Right atrium auricular region (tissue), 2 donors: ENCODE measurements at regions not wholly inside any gene's neighbourhood (a gene's known extent, or its start where the extent isn't known, plus 50 kb on each side); places are given as distances from the start of the nearest gene placed in this dataset.
"Not testable (repeated sequence)": the region's sequence is repeated elsewhere in the genome, so short reads cannot be mapped to it uniquely, and the experiment has no call there.

Source experiments
- DNase-seq: peaks from one replicate; pipeline ENCODE4 v3.0.0-alpha.2; 2019; ENCODE audit warnings: low spot score
- H3K27ac ChIP-seq, 2 donors: fragments of 200-600 bp; sonication (generic); 1 replicate in 1 of 2; 2 replicates in 1 of 2; pipeline ENCODE4 v1.5.1; 2016 to 2019
- H3K27me3 ChIP-seq, 2 donors: fragments of 200-600 bp; sonication (generic); one replicate each; pipeline versions ENCODE4 v1.5.1 to v1.6.0; 2017 to 2019
- H3K36me3 ChIP-seq: fragments of 200-600 bp; sonication (generic); one replicate; pipeline ENCODE4 v1.5.1; 2016
- H3K4me1 ChIP-seq, 2 donors: fragments of 200-600 bp; sonication (generic); one replicate each; pipeline versions ENCODE4 v1.5.1 to v1.6.0; 2017 to 2019
- H3K4me3 ChIP-seq, 2 donors: fragments of 200-600 bp; sonication (generic); 1 replicate in 1 of 2; 2 replicates in 1 of 2; pipeline ENCODE4 v1.5.1; 2017 to 2019; ENCODE audit warnings: mild to moderate bottlenecking in 1 of 2, moderate library complexity in 1 of 2
- H3K9me3 ChIP-seq, 2 donors: fragments of 200-600 bp; sonication (generic); one replicate each; pipeline ENCODE4 v1.5.1; 2019
- TF ChIP-seq, protein P1 (sequence below), 2 donors: fragments of 200-600 bp; sonication (generic); IDR thresholded peaks; one replicate each; pipeline ENCODE4 v1.5.1; 2019; ENCODE audit warnings: antibody characterized with exemption in 2 of 2

DNA sequence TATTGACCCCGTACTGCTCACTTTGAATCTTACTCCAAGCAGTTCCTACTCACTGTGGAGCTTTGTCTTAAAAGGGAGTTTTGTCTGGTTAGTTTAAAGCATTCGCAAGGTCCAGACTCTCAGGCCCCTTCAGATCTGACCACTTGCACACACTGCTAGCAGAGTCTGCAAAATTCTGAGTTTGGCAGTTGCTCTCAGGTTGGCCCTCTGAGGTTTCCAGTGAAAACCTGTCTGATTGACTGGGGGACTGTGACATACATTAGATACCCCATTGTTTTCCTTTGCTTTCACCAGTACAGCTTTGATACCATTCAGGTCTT lies 149.2 kb downstream of the XPNPEP1 start:
- Histone ChIP-seq H3K9me3 (no peaks in the 10 kb centered on the region), H3K4me3 (no peak overlapping the region), H3K36me3 (no peaks in the 10 kb centered on the region), H3K27ac (no peak overlapping the region), H3K4me1 (no peaks in the 10 kb centered on the region), H3K27me3 (no peaks in the 10 kb centered on the region)
- no peak for DNase-seq
- TF ChIP-seq, protein P1, sequence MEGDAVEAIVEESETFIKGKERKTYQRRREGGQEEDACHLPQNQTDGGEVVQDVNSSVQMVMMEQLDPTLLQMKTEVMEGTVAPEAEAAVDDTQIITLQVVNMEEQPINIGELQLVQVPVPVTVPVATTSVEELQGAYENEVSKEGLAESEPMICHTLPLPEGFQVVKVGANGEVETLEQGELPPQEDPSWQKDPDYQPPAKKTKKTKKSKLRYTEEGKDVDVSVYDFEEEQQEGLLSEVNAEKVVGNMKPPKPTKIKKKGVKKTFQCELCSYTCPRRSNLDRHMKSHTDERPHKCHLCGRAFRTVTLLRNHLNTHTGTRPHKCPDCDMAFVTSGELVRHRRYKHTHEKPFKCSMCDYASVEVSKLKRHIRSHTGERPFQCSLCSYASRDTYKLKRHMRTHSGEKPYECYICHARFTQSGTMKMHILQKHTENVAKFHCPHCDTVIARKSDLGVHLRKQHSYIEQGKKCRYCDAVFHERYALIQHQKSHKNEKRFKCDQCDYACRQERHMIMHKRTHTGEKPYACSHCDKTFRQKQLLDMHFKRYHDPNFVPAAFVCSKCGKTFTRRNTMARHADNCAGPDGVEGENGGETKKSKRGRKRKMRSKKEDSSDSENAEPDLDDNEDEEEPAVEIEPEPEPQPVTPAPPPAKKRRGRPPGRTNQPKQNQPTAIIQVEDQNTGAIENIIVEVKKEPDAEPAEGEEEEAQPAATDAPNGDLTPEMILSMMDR (IDR thresholded peaks at IDR 0.05) = no peak

DNA sequence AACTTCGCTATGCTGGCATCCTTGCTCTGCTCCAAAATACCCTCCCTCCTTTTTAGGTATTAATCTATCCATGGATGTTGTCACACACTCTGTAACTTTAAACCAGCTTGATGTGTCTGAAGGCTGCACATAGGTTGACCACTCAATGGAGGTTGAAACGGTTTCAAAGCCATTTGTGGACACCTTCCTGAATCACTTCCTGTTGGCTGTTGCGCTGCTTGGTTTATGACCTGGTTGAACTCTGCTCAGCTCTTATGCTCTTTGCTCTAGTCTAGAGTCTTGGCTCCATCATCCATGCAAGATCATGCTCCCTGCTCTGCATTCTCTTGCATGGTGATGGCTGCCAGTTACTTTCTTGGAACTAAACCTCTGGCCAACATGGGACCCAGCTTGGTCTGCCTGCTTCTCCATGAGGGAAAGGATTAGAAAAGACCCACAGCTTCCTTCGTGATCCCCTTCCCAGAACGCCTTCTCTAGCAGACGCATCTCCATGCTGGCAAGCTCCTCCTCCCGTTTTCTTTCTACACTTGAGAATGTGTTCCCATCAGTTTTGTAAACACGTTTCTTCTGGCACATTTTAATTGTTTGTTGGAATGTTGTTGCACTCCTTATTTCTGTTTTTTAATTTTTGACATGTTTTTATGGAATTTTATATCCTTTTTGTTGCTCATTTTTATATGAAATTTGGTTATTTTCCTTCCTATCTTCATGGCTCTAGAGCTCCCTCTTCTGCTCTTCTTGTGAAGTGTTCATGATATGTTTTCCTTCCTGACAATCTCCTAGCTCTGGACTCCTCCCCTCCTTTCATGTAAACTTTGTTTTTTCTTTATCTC lies 149.8 kb downstream of the XPNPEP1 start:
- DNase-seq = no peak
- H3K27ac ChIP-seq = no peak overlapping the region
- no peaks in the 10 kb centered on the region for H3K27me3 ChIP-seq
- no peak overlapping the region for H3K4me3 ChIP-seq
- no peaks in the 10 kb centered on the region for H3K36me3 ChIP-seq
- H3K9me3 ChIP-seq = no peaks in the 10 kb centered on the region
- H3K4me1 ChIP-seq = no peaks in the 10 kb centered on the region
- TF ChIP-seq, protein P1 (IDR thresholded peaks at IDR 0.05) = no peak

DNA sequence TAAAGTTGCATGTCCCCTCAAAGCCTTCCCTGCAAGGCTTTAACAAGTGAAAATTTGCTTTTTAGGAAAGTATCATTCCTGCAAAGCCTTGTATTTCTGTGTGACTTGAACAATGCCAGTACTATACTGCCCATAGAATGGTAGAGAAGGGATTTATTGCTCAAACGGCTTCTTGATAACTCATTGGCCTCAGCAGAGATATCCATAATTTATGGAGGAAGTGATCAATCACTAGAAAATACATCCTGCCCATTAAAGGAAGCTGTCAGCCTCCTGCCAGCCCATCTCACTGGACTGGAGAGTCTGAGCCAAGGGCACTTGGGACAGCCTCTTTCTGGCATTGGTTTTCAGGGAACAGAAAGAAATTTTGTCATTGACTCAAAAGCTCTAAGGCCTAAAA lies 152.6 kb downstream of the XPNPEP1 start:
- H3K27ac ChIP-seq = no peak overlapping the region

DNA sequence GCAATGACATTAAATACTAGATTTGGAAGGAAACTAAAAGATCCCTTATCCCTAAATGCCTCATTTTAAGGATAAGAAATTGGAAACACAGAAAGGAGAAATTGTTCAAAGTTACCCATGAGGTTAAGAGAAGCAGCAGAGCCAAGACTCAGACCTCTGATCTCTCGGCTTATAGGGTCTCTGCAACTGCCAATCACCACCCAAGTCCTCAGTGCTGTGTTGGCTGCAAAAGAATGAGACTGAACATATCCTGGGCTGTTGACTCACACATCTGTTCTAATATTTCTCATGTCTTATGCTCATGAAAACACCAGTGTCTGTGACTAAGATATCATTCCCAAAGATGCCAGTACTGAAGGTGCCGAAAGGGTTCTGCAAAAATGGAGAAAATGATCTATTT lies 153.3 kb downstream of the XPNPEP1 start:
- DNase-seq = no peak
- no peaks in the 10 kb centered on the region for H3K36me3 ChIP-seq
- H3K4me1 ChIP-seq = no peaks in the 10 kb centered on the region
- TF ChIP-seq, protein P1 (IDR thresholded peaks at IDR 0.05) = no peak
- H3K9me3 ChIP-seq = no peaks in the 10 kb centered on the region
- no peaks in the 10 kb centered on the region for H3K27me3 ChIP-seq
- H3K4me3 ChIP-seq = no peak overlapping the region
- no peak overlapping the region for H3K27ac ChIP-seq

More for the DNA sequence above, 152.6 kb downstream of the XPNPEP1 start:
- no peaks in the 10 kb centered on the region for H3K4me1 ChIP-seq
- no peaks in the 10 kb centered on the region for H3K9me3 ChIP-seq
- TF ChIP-seq, protein P1 (IDR thresholded peaks at IDR 0.05) = no peak
- H3K36me3 ChIP-seq = no peaks in the 10 kb centered on the region
- DNase-seq = no peak
- H3K4me3 ChIP-seq = no peak overlapping the region
- no peaks in the 10 kb centered on the region for H3K27me3 ChIP-seq

DNA sequence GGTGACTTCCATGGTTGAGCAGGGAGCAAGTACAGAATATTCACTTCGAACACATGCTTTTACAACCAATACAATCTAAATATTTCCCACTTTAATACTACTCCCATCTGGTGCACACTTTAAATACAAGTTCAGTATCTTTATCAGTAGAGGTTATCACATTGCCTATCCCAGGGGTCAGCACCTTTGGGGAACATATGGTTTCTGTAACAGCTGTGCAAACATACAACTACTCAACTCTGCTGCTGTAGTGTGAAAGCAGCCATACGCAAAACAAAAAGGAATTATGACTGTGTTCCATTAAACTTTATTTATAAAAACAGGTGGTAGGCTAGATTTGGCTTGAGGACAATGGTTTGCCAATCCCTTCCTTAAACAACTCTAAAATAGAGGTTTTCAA lies 157.5 kb downstream of the XPNPEP1 start:
- Histone ChIP-seq H3K27me3 (no peaks in the 10 kb centered on the region), H3K36me3 (no peaks in the 10 kb centered on the region), H3K4me3 (no peak overlapping the region), H3K27ac (no peak overlapping the region), H3K9me3 (no peaks in the 10 kb centered on the region), H3K4me1 (no peaks in the 10 kb centered on the region)
- TF ChIP-seq, protein P1 (IDR thresholded peaks at IDR 0.05) = no peak
- DNase-seq = no peak

DNA sequence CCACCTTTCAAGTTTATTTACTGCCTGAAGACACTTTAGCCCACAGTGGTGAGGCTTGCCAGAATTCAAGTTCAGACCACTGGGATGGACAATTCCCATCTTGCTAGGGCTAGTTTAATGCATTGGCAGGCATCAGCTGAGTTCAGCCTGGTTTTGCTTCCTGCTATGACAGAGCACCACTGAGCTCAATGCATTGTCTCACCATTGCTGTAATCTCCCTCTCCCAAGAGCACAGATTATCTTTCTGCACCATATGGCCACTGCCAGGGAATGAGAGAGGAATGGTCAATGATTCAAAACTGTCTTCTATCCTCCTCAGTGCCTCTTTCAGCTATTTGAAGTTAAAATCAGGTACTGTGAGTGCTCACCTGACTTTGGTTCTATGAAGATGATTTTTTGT lies 160.8 kb downstream of the XPNPEP1 start:
- no peak for DNase-seq
- Histone ChIP-seq H3K36me3 (no peaks in the 10 kb centered on the region), H3K27me3 (no peaks in the 10 kb centered on the region), H3K4me3 (no peak overlapping the region), H3K27ac (no peak overlapping the region), H3K4me1 (no peaks in the 10 kb centered on the region), H3K9me3 (no peaks in the 10 kb centered on the region)
- TF ChIP-seq, protein P1 (IDR thresholded peaks at IDR 0.05) = no peak

DNA sequence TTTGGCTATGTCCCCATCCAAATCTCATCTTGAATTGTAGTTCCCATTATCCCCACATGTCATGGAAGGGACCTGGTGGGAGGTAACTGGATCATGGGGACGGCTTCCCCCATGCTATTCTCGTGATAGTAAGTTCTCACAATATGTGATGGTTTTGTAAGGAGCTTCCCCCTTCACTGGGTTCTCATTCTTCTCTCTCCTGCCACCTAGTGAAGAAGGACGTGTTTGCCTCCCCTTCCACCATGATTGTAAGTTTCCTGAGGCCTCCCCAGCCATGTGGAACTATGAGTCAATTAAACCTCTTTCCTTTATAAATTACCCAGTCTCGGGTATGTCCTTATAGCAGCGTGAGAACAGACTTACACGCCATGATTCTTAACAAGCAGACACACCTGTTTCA lies 165.6 kb downstream of the XPNPEP1 start:
- H3K4me1 ChIP-seq, H3K36me3 ChIP-seq, H3K9me3 ChIP-seq, H3K27me3 ChIP-seq, DNase-seq, H3K4me3 ChIP-seq, H3K27ac ChIP-seq: not testable (repeated sequence)
